ENCODE measurements at regions not wholly inside any gene's neighbourhood (a gene's known extent, or its start where the extent isn't known, plus 50 kb on each side); places are given as distances from the start of the nearest gene placed in this dataset.

- no peak for TF ChIP-seq EZH2 (IDR thresholded peaks at IDR 0.05; ENCODE audit: borderline replicate concordance, low read depth, low read length, severe bottlenecking)
- TF ChIP-seq CTCF (IDR thresholded peaks at IDR 0.05; ENCODE audit: borderline replicate concordance, extremely low read depth, low read length, poor library complexity, severe bottlenecking), result no peak
Measured at GRCh38 chr18:52118684-52119083, 221.3 kb upstream of the DCC start.
